HCT116 (cell line): ENCODE measurements at regions not wholly inside any gene's neighbourhood (a gene's known extent, or its start where the extent isn't known, plus 50 kb on each side); places are given as distances from the start of the nearest gene placed in this dataset.

Experiments
- ATAC-seq: fragments of 200-7000 bp; cut with Tn5 transposase; 2 replicates; pipeline ENCODE4 v1.9.1; 2020; ENCODE audit warnings: mild to moderate bottlenecking, moderate library complexity
- BruUV-seq: library from RNA; stranded (reverse); fragments of 400-500 nt; replicated peaks from 2 replicates; lab custom pipeline; 2021; lab: Mats Ljungman, UMichigan
- CTCF ChIA-PET: fragments of 300-600 bp; sonication (Branson Sonifier 250); formaldehyde crosslinking; loops from one replicate; lab custom pipeline; 2021; ENCODE audit warnings: antibody characterized with exemption; lab: Charles Lee
- POLR2A ChIA-PET: fragments of 300-600, 350-600 bp; sonication (Branson Sonifier 250); formaldehyde crosslinking; loops from one replicate; lab custom pipeline; 2021; ENCODE audit warnings: antibody characterized with exemption; lab: Charles Lee
- RAD21 ChIA-PET, 2 experiments: fragments of 300-600 bp; sonication (Branson Sonifier 250); formaldehyde crosslinking; loops; one replicate each; lab custom pipeline; 2023; ENCODE audit warnings: low total read pairs in 2 of 2; ENCODE audit not compliant: uncharacterized antibody in 2 of 2, unreplicated experiment in 2 of 2, low non-redundant PET in 1 of 2; lab: Charles Lee
- DNase-seq: peaks from one replicate; pipeline ENCODE4 v3.0.0-alpha.2; 2010; ENCODE audit warnings: low read depth, low spot score
- H2AFZ ChIP-seq: fragments of 200-600 bp; shearing (Covaris generic), sonication (generic); 2 replicates; pipeline ENCODE4 v1.6.1; 2017; ENCODE audit warnings: low read depth, mixed run types, mixed read lengths, antibody characterized with exemption, low read length; ENCODE audit not compliant: poor library complexity, severe bottlenecking
- H3K27ac ChIP-seq: 2 replicates; pipeline ENCODE4 v1.5.1; 2012; ENCODE audit warnings: low read depth, low read length
- H3K27me3 ChIP-seq: fragments of 200-600 bp; sonication (generic); 2 replicates; pipeline ENCODE4 v1.6.1; 2016; ENCODE audit warnings: mixed run types, low read length, mixed read lengths; ENCODE audit not compliant: insufficient read depth
- H3K36me3 ChIP-seq, 2 experiments: fragments of 200-500 bp in 1 of 2; fragments of 200-600 bp in 1 of 2; sonication (Bioruptor generic) in 1 of 2; sonication (generic) in 1 of 2; 2 replicates each; pipeline versions ENCODE4 v1.5.1 to v1.6.1; 2014 to 2016; ENCODE audit warnings: low read length in 2 of 2, inconsistent platforms in 1 of 2, mixed read lengths in 1 of 2, mixed run types in 1 of 2; ENCODE audit not compliant: insufficient read depth in 2 of 2, control insufficient read depth in 1 of 2
- H3K4me1 ChIP-seq, 2 experiments: fragments of 200-600 bp in 1 of 2; sonication (generic) in 1 of 2; 2 replicates each; pipeline versions ENCODE4 v1.5.1 to v1.6.1; 2012 to 2017; ENCODE audit warnings: low read length in 2 of 2, inconsistent platforms in 1 of 2, mild to moderate bottlenecking in 1 of 2, mixed read lengths in 1 of 2, mixed run types in 1 of 2, moderate library complexity in 1 of 2; ENCODE audit not compliant: insufficient read depth in 2 of 2, control insufficient read depth in 1 of 2
- H3K4me2 ChIP-seq: fragments of 200-600 bp; sonication (generic); 2 replicates; pipeline ENCODE4 v1.6.1; 2017; ENCODE audit warnings: mixed run types, low read length, mixed read lengths
- H3K4me3 ChIP-seq, 2 experiments: fragments of 200-600 bp in 1 of 2; sonication (generic) in 1 of 2; replicated peaks in 1 of 2; 2 replicates each; pipeline ENCODE4 v1.5.1; 2011 to 2016; ENCODE audit warnings: low read length in 2 of 2, control low read depth in 1 of 2, low read depth in 1 of 2, mild to moderate bottlenecking in 1 of 2, mixed read lengths in 1 of 2, mixed run types in 1 of 2
- H3K79me2 ChIP-seq: fragments of 200-600 bp; sonication (generic); 2 replicates; pipeline ENCODE4 v1.6.1; 2017; ENCODE audit warnings: mild to moderate bottlenecking, mixed run types, low read length, moderate library complexity, mixed read lengths; ENCODE audit not compliant: insufficient read depth
- H3K9ac ChIP-seq: fragments of 200-600 bp; sonication (generic); 2 replicates; pipeline ENCODE4 v1.6.1; 2016; ENCODE audit warnings: low read length, mixed read lengths
- H3K9me2 ChIP-seq: fragments of 200-600 bp; sonication (generic), shearing (Covaris generic); 2 replicates; pipeline ENCODE4 v1.6.1; 2017; ENCODE audit warnings: mixed run types, mild to moderate bottlenecking, moderate library complexity; ENCODE audit not compliant: insufficient read depth
- H3K9me3 ChIP-seq, 2 experiments: fragments of 200-500 bp in 1 of 2; fragments of 200-600 bp in 1 of 2; sonication (Bioruptor generic) in 1 of 2; sonication (generic) in 1 of 2; 2 replicates each; pipeline ENCODE4 v1.6.1; 2014 to 2017; ENCODE audit warnings: low read length in 2 of 2, mixed read lengths in 2 of 2, inconsistent platforms in 1 of 2, low read depth in 1 of 2, mild to moderate bottlenecking in 1 of 2, mixed run types in 1 of 2, moderate library complexity in 1 of 2; ENCODE audit not compliant: control insufficient read depth in 1 of 2, insufficient read depth in 1 of 2
- H4K20me1 ChIP-seq: fragments of 200-600 bp; sonication (generic), shearing (Covaris generic); 2 replicates; pipeline ENCODE4 v1.6.1; 2017; ENCODE audit warnings: mixed run types, mild to moderate bottlenecking, moderate library complexity; ENCODE audit not compliant: insufficient read depth
- EGR1 ChIP-seq: IDR thresholded peaks from 2 replicates; pipeline ENCODE4 v1.6.1; 2012; ENCODE audit warnings: low read depth
- ELF1 ChIP-seq: IDR thresholded peaks from 2 replicates; pipeline ENCODE4 v1.6.1; 2012; ENCODE audit warnings: low read depth, borderline replicate concordance
- FOSL1 ChIP-seq: IDR thresholded peaks from 2 replicates; pipeline ENCODE4 v1.6.1; 2012; ENCODE audit warnings: low read depth
- POLR2A ChIP-seq: IDR thresholded peaks from 2 replicates; pipeline ENCODE4 v1.7.0; 2011; ENCODE audit warnings: borderline replicate concordance; ENCODE audit not compliant: insufficient read depth, insufficient read length; ENCODE audit errors: extremely low read depth
- RAD21 ChIP-seq: IDR thresholded peaks from 2 replicates; pipeline ENCODE4 v1.6.1; 2012; ENCODE audit warnings: low read depth, mild to moderate bottlenecking
- SIN3A ChIP-seq: IDR thresholded peaks from 2 replicates; pipeline ENCODE4 v1.6.1; 2012; ENCODE audit warnings: low read depth
- SRF ChIP-seq: IDR thresholded peaks from 2 replicates; pipeline ENCODE4 v1.6.1; 2012; ENCODE audit warnings: low read depth
- TCF7L2 ChIP-seq: IDR thresholded peaks from 2 replicates; pipeline ENCODE4 v1.7.0; 2011; ENCODE audit warnings: borderline replicate concordance, inconsistent platforms; ENCODE audit not compliant: insufficient read depth, insufficient read length; ENCODE audit errors: extremely low read depth
- intact Hi-C: fragments of 100-400 bp; cut with micrococcal nuclease; formaldehyde crosslinking; loops from 2 replicates; pipeline ENCODE4 v1.10.0; 2022
- TF ChIP-seq, protein P1 (sequence below): IDR thresholded peaks from 2 replicates; pipeline ENCODE4 v1.6.1; 2012
- TF ChIP-seq, protein P2 (sequence below): IDR thresholded peaks from 2 replicates; pipeline ENCODE4 v1.6.1; 2012

DNA sequence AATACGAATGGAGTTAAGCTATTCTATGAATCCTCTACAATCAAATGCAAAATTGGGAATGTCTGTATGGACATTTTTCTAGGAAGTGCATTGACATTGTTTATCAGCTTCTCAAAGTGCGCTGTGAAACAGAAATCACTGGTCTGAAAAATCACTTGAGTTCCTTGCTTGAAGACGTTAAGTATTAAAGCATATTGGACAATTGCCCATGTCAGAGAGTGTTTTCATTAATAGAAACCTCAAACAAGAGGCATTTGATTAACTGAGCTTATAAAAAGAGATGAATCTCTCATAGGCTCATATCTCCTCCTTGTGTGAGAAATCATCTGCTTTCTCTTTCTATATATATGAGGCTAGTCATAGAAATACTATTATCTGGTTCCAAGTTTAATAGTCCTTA is 692.1 kb upstream of the POU3F4 start:
- no peak overlapping the region for H3K9ac ChIP-seq
- RAD21 ChIA-PET, result no interaction called here
- H4K20me1 ChIP-seq, result no peaks in the 10 kb centered on the region
- TF ChIP-seq RAD21 (no peak), TCF7L2 (no peak), SIN3A (no peak), EGR1 (no peak), ELF1 (no peak), POLR2A (no peak), SRF (no peak)
- TF ChIP-seq, protein P1, sequence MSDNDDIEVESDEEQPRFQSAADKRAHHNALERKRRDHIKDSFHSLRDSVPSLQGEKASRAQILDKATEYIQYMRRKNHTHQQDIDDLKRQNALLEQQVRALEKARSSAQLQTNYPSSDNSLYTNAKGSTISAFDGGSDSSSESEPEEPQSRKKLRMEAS, result no peak
- TF ChIP-seq, protein P2, sequence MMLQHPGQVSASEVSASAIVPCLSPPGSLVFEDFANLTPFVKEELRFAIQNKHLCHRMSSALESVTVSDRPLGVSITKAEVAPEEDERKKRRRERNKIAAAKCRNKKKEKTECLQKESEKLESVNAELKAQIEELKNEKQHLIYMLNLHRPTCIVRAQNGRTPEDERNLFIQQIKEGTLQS, result no peak
- H3K27me3 ChIP-seq, result no peaks in the 10 kb centered on the region
- no peaks in the 10 kb centered on the region for H3K79me2 ChIP-seq
- POLR2A ChIA-PET, result no interaction called here
- no peaks in the 10 kb centered on the region for H3K36me3 ChIP-seq
- H3K9me2 ChIP-seq, result no peaks in the 10 kb centered on the region
- CTCF ChIA-PET, result no interaction called here
- H2AFZ ChIP-seq, result peak overlapping the region; percentile 54
- ATAC-seq (no peak), DNase-seq (no peak)
- BruUV-seq, result no TSS peak
- no peaks in the 10 kb centered on the region for H3K9me3 ChIP-seq
- intact Hi-C loops, result no loop called here
- H3K4me2 ChIP-seq, result peak overlapping the region; percentile 55
- no peak overlapping the region for H3K4me3 ChIP-seq
- peaks cover 2 to 26% of the 10 kb centered on the region in 2 experiments; a peak in 3 of 4 replicates for H3K4me1 ChIP-seq
- H3K27ac ChIP-seq, result no peak overlapping the region

DNA sequence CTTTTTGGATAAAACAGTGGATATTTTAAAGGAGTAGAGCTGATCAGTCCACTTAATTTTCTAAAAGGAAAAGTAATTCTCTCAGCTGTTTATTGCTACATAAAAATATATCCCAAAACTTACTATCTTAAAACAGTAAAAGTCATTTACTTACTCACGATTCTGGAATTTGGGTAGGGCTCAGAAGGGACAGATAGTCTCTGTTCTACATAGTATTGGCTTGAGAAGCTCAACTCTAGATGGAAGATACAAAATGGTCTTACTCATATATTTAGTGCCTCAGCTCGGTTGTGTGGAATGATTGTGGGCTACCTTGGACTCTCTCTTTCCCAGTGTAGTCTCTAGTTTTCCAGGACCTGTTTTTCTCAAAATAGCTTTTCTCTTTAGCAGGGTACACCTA is 691.5 kb upstream of the POU3F4 start:
- ChIA-PET POLR2A (no interaction called here), RAD21 (no interaction called here), CTCF (no interaction called here)
- no peaks in the 10 kb centered on the region for H3K9me2 ChIP-seq
- ATAC-seq (peak; percentile 49), DNase-seq (peak; percentile 18)
- no peak overlapping the region for H3K4me3 ChIP-seq
- peaks cover 2 to 26% of the 10 kb centered on the region in 2 experiments; a peak in 3 of 4 replicates for H3K4me1 ChIP-seq
- H3K27me3 ChIP-seq, result no peaks in the 10 kb centered on the region
- no peak overlapping the region for H3K9ac ChIP-seq
- intact Hi-C loops, result no loop called here
- H3K79me2 ChIP-seq, result no peaks in the 10 kb centered on the region
- peak overlapping the region; percentile 82 for H2AFZ ChIP-seq
- no peaks in the 10 kb centered on the region for H3K9me3 ChIP-seq
- H4K20me1 ChIP-seq, result no peaks in the 10 kb centered on the region
- peak overlapping the region; percentile 55 for H3K4me2 ChIP-seq
- no peak overlapping the region for H3K27ac ChIP-seq
- no TSS peak for BruUV-seq
- no peaks in the 10 kb centered on the region for H3K36me3 ChIP-seq
- no peak for TF ChIP-seq FOSL1
